Heart left ventricle (tissue), 16 donors: ENCODE measurements at regions not wholly inside any gene's neighbourhood (a gene's known extent, or its start where the extent isn't known, plus 50 kb on each side); places are given as distances from the start of the nearest gene placed in this dataset.

ENCODE experiments used
- ATAC-seq, 4 donors: fragments of 200-7000 bp; cut with Tn5 transposase; one replicate each; pipeline ENCODE4 v1.9.1; 2020 to 2022; ENCODE audit warnings: moderate library complexity in 4 of 4, mild to moderate bottlenecking in 3 of 4, moderate number of reproducible peaks in 1 of 4
- DNase-seq, 5 donors: peaks; one replicate each; pipeline ENCODE4 v3.0.0-alpha.2; 2020
- H3K27ac ChIP-seq, 12 donors: fragments of 200-600 bp; sonication (generic) in 4 of 12; one replicate each; pipeline versions ENCODE4 v1.5.0 to v1.8.0; 2016 to 2022; ENCODE audit warnings: mild to moderate bottlenecking in 2 of 12
- H3K27me3 ChIP-seq, 9 donors: fragments of 200-600 bp; sonication (generic) in 2 of 9; one replicate each; pipeline versions ENCODE4 v1.5.1 to v1.8.0; 2016 to 2022; ENCODE audit warnings: mild to moderate bottlenecking in 3 of 9
- H3K36me3 ChIP-seq, 9 donors: fragments of 200-600 bp; sonication (generic) in 2 of 9; one replicate each; pipeline versions ENCODE4 v1.5.0 to v1.8.0; 2018 to 2022; ENCODE audit warnings: mild to moderate bottlenecking in 2 of 9
- H3K4me1 ChIP-seq, 12 donors: fragments of 200-600 bp; sonication (generic) in 4 of 12; one replicate each; pipeline versions ENCODE4 v1.5.0 to v1.8.0; 2016 to 2022; ENCODE audit warnings: mild to moderate bottlenecking in 3 of 12
- H3K4me3 ChIP-seq, 12 donors: fragments of 200-600 bp; sonication (generic) in 4 of 12; one replicate each; pipeline versions ENCODE4 v1.5.0 to v1.8.0; 2017 to 2022; ENCODE audit warnings: mild to moderate bottlenecking in 9 of 12, moderate library complexity in 4 of 12
- H3K9me3 ChIP-seq, 12 donors: fragments of 200-600 bp; sonication (generic) in 4 of 12; one replicate each; pipeline versions ENCODE4 v1.5.0 to v1.8.0; 2016 to 2022; ENCODE audit warnings: mild to moderate bottlenecking in 1 of 12
- POLR2A ChIP-seq, 2 donors: fragments of 450-650 bp; IDR thresholded peaks; one replicate each; pipeline ENCODE4 v1.6.1; 2017; ENCODE audit warnings: antibody characterized with exemption in 2 of 2, mild to moderate bottlenecking in 2 of 2, moderate library complexity in 2 of 2
- WGBS, 4 donors: extraction: QIAGEN DNeasy Blood & Tissue Kit in 2 of 4; methylation state at CpG; one replicate each; pipeline versions ENCODE4 v1.1.5 to v1.1.7; 2013 to 2018; 5-methylcytosine and 5-hydroxymethylcytosine counted together
- intact Hi-C, 10 donors: fragments of 100-400 bp; cut with DNase I; formaldehyde crosslinking; loops; one replicate each; pipeline versions ENCODE4 v1.11.1 to v1.14.2; 2022
- TF ChIP-seq, protein P1 (sequence below), 12 donors: fragments of 200-600 bp; sonication (generic) in 4 of 12; IDR thresholded peaks; one replicate each; pipeline versions ENCODE4 v1.5.0 to v1.8.0; 2018 to 2022; ENCODE audit warnings: antibody characterized with exemption in 12 of 12, mild to moderate bottlenecking in 5 of 12
- donor health status: ischemic (EF 13 %, LVEDD 7.1; RV severe dilation, severe dysfunction).
- donor health status: healthy with polysubstance abuse.
- donor health status: DM: no; HTN: yes; CAD: no.
- donor health status: DM: no; HTN: no; CAD: no.
- donor health status: ischemic (EF 25% LVEDD 6.9; RV normal size, moderate dysfunction).
- donor health status: ischemic (EF 25% LVEDD 5.7; RV mildly dilated, moderate dysfunction).
- donor health status: healthy.
- donor health status: DM: yes; HTN: yes; CAD: no.
- donor health status: ischemic (EF 35%, LVEDD 5.7; RV mildly dilated, moderate dysfunction).
- donor health status: nonischemic (EF 11% LVEDD 7.7; RV severe dilation, severe dysfunction).
- donor health status: DM: yes; HTN: yes; CAD: no.
- donor health status: PGD.
- donor health status: ischemic (EF 29% LVEDD 5.4; RV normal size, mild dysfunction).
- donor health status: nonischemic (EF 23%, LVEDD 6.1; RV moderate dilation, normal function).

DNA sequence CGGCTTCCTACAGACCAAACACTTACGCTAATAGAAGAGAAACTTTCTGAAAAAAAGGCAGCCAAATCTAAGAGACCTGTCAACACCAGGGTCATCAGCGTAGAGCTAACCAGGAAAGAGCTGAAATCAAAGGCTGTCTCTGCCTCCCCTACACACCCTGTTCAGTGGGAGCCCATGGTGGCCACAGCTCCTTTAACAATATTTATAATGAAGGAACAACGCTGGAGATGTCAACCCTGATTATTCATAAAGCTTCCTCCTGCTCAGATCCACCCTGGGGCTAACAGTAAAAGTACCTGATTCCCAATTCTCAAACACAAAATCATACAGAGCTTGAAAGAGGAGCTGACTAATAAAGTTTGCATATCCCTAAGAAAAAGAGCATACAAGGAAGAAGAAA, 133.7 kb downstream of the ANXA2 start:
- H3K36me3 ChIP-seq: no peaks in the 10 kb centered on the region
- ATAC-seq (no peak), DNase-seq (no peak)
- 37 to 49% (median 46%) methylated on average over 4 of the region's 4 CpGs for WGBS, 4 donors
- intact Hi-C loops: no loop called here
- H3K27ac ChIP-seq: no peak overlapping the region
- no peaks in the 10 kb centered on the region for H3K9me3 ChIP-seq
- TF ChIP-seq POLR2A (IDR thresholded peaks at IDR 0.05): no peak
- TF ChIP-seq, protein P1, sequence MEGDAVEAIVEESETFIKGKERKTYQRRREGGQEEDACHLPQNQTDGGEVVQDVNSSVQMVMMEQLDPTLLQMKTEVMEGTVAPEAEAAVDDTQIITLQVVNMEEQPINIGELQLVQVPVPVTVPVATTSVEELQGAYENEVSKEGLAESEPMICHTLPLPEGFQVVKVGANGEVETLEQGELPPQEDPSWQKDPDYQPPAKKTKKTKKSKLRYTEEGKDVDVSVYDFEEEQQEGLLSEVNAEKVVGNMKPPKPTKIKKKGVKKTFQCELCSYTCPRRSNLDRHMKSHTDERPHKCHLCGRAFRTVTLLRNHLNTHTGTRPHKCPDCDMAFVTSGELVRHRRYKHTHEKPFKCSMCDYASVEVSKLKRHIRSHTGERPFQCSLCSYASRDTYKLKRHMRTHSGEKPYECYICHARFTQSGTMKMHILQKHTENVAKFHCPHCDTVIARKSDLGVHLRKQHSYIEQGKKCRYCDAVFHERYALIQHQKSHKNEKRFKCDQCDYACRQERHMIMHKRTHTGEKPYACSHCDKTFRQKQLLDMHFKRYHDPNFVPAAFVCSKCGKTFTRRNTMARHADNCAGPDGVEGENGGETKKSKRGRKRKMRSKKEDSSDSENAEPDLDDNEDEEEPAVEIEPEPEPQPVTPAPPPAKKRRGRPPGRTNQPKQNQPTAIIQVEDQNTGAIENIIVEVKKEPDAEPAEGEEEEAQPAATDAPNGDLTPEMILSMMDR (IDR thresholded peaks at IDR 0.05): no peak
- H3K4me3 ChIP-seq: no peak overlapping the region
- H3K4me1 ChIP-seq: no peaks in the 10 kb centered on the region
- peaks cover 0 to 30% (median 5%) of the 10 kb centered on the region in 9 donors for H3K27me3 ChIP-seq

DNA sequence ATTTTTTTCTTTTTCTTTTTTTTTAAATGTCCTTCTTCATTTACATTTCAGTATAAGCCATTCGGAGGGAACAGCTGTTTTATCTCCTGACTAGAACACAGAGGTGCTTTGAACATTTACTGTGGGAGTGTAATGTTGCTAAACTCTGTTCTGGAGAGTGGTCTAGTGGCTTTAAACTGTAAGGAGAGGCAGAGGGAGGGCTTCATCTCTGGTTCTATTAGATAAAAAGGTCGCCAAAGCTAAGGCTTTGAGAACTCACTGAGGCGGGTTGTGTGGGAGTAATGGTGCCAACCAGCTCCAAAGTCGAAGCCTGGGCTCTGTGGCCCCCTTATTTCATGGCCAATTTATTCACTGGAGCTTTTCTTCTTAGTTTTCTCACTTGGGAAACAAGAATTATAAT, 133.2 kb downstream of the ANXA2 start:
- Histone ChIP-seq H3K36me3 (no peaks in the 10 kb centered on the region), H3K27me3 (peaks cover 0 to 30% (median 5%) of the 10 kb centered on the region in 9 donors), H3K4me3 (no peak overlapping the region), H3K27ac (no peak overlapping the region), H3K9me3 (no peaks in the 10 kb centered on the region), H3K4me1 (no peaks in the 10 kb centered on the region)
- DNase-seq (no peak), ATAC-seq (no peak)
- WGBS, 4 donors: 44 to 54% (median 52%) methylated on average over 4 of the region's 4 CpGs
- TF ChIP-seq, protein P1 (IDR thresholded peaks at IDR 0.05): no peak
- no peak for TF ChIP-seq POLR2A (IDR thresholded peaks at IDR 0.05)
- intact Hi-C loops: no loop called here

DNA sequence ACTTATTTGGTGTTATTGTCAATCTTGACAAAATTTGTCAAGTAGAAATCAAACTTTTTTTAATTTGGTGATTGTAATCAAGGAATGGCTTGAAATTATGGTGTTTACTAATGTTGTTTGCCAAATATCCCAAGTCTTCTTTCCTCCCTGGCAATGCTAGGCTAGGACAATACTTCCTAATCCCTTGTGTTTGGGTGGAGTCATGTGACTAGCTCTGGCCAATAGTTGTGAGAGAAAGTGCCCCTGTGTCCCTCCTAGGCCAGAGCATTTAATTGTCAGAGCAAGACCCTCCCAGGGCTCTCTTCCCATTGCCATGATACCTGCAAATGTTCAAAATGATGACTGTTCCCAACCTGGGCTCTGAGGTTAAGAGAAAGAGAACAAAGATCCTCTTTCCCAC, 132.7 kb downstream of the ANXA2 start:
- TF ChIP-seq, protein P1 (IDR thresholded peaks at IDR 0.05): no peak
- TF ChIP-seq POLR2A (IDR thresholded peaks at IDR 0.05): no peak
- intact Hi-C loops: no loop called here
- ATAC-seq (no peak), DNase-seq (no peak)
- Histone ChIP-seq H3K4me3 (no peak overlapping the region), H3K4me1 (no peaks in the 10 kb centered on the region), H3K36me3 (no peaks in the 10 kb centered on the region), H3K9me3 (no peaks in the 10 kb centered on the region), H3K27ac (no peak overlapping the region), H3K27me3 (peaks cover 0 to 27% (median 5%) of the 10 kb centered on the region in 9 donors)

DNA sequence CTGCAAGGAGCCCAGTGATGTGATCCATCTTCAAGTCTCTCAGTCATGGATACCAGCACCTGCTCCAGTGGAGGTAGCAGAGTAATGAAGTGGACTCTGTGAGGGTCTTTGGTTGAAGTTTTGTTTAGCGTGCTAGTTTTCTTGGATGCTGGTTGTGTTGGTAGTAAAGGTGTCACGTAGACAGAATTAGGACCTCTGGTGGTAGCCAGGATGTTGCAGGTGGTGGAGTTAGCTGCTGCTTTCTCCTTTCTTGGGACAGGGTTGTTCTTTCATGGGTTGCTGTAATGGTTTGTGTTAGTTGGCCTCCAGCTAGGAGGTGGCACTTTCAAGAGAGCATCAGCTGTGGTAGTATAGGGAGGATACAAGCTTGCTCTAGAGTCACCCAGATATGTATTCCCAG, 125.2 kb downstream of the ANXA2 start:
- H3K36me3 ChIP-seq: no peaks in the 10 kb centered on the region
- no peak overlapping the region for H3K27ac ChIP-seq
- H3K27me3 ChIP-seq: peaks cover 0 to 9% (median 0%) of the 10 kb centered on the region in 9 donors
- 78 to 83% (median 81%) methylated on average over 2 of the region's 2 CpGs for WGBS, 4 donors
- DNase-seq: no peak
- no peak for TF ChIP-seq POLR2A (IDR thresholded peaks at IDR 0.05)
- TF ChIP-seq, protein P1 (IDR thresholded peaks at IDR 0.05): no peak
- H3K4me3 ChIP-seq: no peak overlapping the region
- peaks cover 0 to 19% (median 11%) of the 10 kb centered on the region in 12 donors for H3K9me3 ChIP-seq
- H3K4me1 ChIP-seq: no peaks in the 10 kb centered on the region
- no peak for ATAC-seq
- intact Hi-C loops: no loop called here
